ENCODE measurements at regions not wholly inside any gene's neighbourhood (a gene's known extent, or its start where the extent isn't known, plus 50 kb on each side); places are given as distances from the start of the nearest gene placed in this dataset.

- no peak overlapping the region for H3K4me3 ChIP-seq (ENCODE audit: insufficient read depth in 1 of 2, low read depth in 1 of 2, low read length in 2 of 2)
- H4K8ac ChIP-seq (ENCODE audit: low read length), result no peak overlapping the region
- no peaks in the 10 kb centered on the region for H3K79me1 ChIP-seq (replicated peaks; ENCODE audit: low read length, poor library complexity, severe bottlenecking)
- H2BK12ac ChIP-seq (ENCODE audit: low read length in 2 of 2), result no peak overlapping the region
- peak overlapping the region; percentile 60 for H2BK5ac ChIP-seq (ENCODE audit: low read depth, low read length, poor library complexity, severe bottlenecking)
- DNase-seq, result no peak
- H2BK120ac ChIP-seq (ENCODE audit: low read depth, low read length), result no peak overlapping the region
- no peak overlapping the region for H2BK15ac ChIP-seq (ENCODE audit: low read depth, poor library complexity, severe bottlenecking)
- H3K4me1 ChIP-seq (ENCODE audit: control insufficient read depth, insufficient read depth, low read depth, low read length), result peaks cover 7% of the 10 kb centered on the region
- no peak overlapping the region for H3K14ac ChIP-seq (ENCODE audit: low read length in 2 of 2)
- peak overlapping the region; percentile 93 for H3K27ac ChIP-seq (ENCODE audit: low read length, poor library complexity, severe bottlenecking)
- WGBS, result 91% methylated on average over 2 of the region's 2 CpGs
- H3K18ac ChIP-seq (ENCODE audit: low read depth in 1 of 2, low read length in 2 of 2), result no peak overlapping the region
- H3K23ac ChIP-seq (ENCODE audit: low read length in 2 of 2), result no peak overlapping the region
- H3K4ac ChIP-seq (ENCODE audit: low read depth in 1 of 2, low read length in 2 of 2), result no peak overlapping the region
- H3K9me3 ChIP-seq (ENCODE audit: control insufficient read depth, low read length), result no peaks in the 10 kb centered on the region
- no peak overlapping the region for H4K91ac ChIP-seq (ENCODE audit: low read length)
- H3K36me3 ChIP-seq (ENCODE audit: control insufficient read depth in 1 of 2, insufficient read depth in 2 of 2, low read depth in 1 of 2, low read length in 2 of 2), result no peaks in the 10 kb centered on the region
- peak overlapping the region; percentile 34 for H2AK5ac ChIP-seq (ENCODE audit: low read length, severe bottlenecking)
- H3K4me2 ChIP-seq (ENCODE audit: low read length, poor library complexity, severe bottlenecking), result no peak overlapping the region
- no peak overlapping the region for H2AFZ ChIP-seq (ENCODE audit: low read depth, low read length)
- H3K9ac ChIP-seq (ENCODE audit: low read length), result no peak overlapping the region
- H3K27me3 ChIP-seq (ENCODE audit: control insufficient read depth in 1 of 2, insufficient read depth in 1 of 2, low read length in 2 of 2), result no peaks in the 10 kb centered on the region
Observed at GRCh38 chr12:21073129-21073528, 57.9 kb upstream of the SLCO1B1 start.

GRCh38 chr12:21073822-21074460 lies 57.1 kb upstream of the SLCO1B1 start:
- H3K27ac ChIP-seq (ENCODE audit: low read length, poor library complexity, severe bottlenecking), result peak overlapping the region; percentile 93
- H3K27me3 ChIP-seq (ENCODE audit: control insufficient read depth in 1 of 2, insufficient read depth in 1 of 2, low read length in 2 of 2), result no peaks in the 10 kb centered on the region
- no peak overlapping the region for H4K8ac ChIP-seq (ENCODE audit: low read length)
- H3K23ac ChIP-seq (ENCODE audit: low read length in 2 of 2), result no peak overlapping the region
- H3K9me3 ChIP-seq (ENCODE audit: control insufficient read depth, low read length), result no peaks in the 10 kb centered on the region
- H2AK5ac ChIP-seq (ENCODE audit: low read length, severe bottlenecking), result no peak overlapping the region
- H2BK15ac ChIP-seq (ENCODE audit: low read depth, poor library complexity, severe bottlenecking), result no peak overlapping the region
- H4K91ac ChIP-seq (ENCODE audit: low read length), result no peak overlapping the region
- H2BK12ac ChIP-seq (ENCODE audit: low read length in 2 of 2), result no peak overlapping the region
- 68% methylated on average over 6 of the region's 9 CpGs for WGBS
- no peak overlapping the region for H2BK120ac ChIP-seq (ENCODE audit: low read depth, low read length)
- H2AFZ ChIP-seq (ENCODE audit: low read depth, low read length), result no peak overlapping the region
- no peak overlapping the region for H3K18ac ChIP-seq (ENCODE audit: low read depth in 1 of 2, low read length in 2 of 2)
- no peaks in the 10 kb centered on the region for H3K36me3 ChIP-seq (ENCODE audit: control insufficient read depth in 1 of 2, insufficient read depth in 2 of 2, low read depth in 1 of 2, low read length in 2 of 2)
- H3K79me1 ChIP-seq (replicated peaks; ENCODE audit: low read length, poor library complexity, severe bottlenecking), result no peaks in the 10 kb centered on the region
- H3K9ac ChIP-seq (ENCODE audit: low read length), result no peak overlapping the region
- H3K4ac ChIP-seq (ENCODE audit: low read depth in 1 of 2, low read length in 2 of 2), result no peak overlapping the region
- peak overlapping the region; percentile 60 for H2BK5ac ChIP-seq (ENCODE audit: low read depth, low read length, poor library complexity, severe bottlenecking)
- no peak overlapping the region for H3K4me2 ChIP-seq (ENCODE audit: low read length, poor library complexity, severe bottlenecking)
- peaks cover 7% of the 10 kb centered on the region for H3K4me1 ChIP-seq (ENCODE audit: control insufficient read depth, insufficient read depth, low read depth, low read length)
- no peak overlapping the region for H3K14ac ChIP-seq (ENCODE audit: low read length in 2 of 2)
- no peak overlapping the region for H3K4me3 ChIP-seq (ENCODE audit: insufficient read depth in 1 of 2, low read depth in 1 of 2, low read length in 2 of 2)
- no peak for DNase-seq

All from mesenchymal stem cell (in vitro differentiated cells and primary cell).